Lower leg skin (tissue), 3 donors: ENCODE measurements at regions not wholly inside any gene's neighbourhood (a gene's known extent, or its start where the extent isn't known, plus 50 kb on each side); places are given as distances from the start of the nearest gene placed in this dataset.

Experiments used
- CTCF ChIP-seq, 3 donors: fragments of 450-650 bp; IDR thresholded peaks; one replicate each; pipeline ENCODE4 v1.5.1; 2016; ENCODE audit warnings: antibody characterized with exemption in 3 of 3, mild to moderate bottlenecking in 3 of 3, moderate library complexity in 2 of 3
- POLR2A ChIP-seq, 2 donors: fragments of 450-650 bp; IDR thresholded peaks; one replicate each; pipeline ENCODE4 v1.6.1; 2016 to 2017; ENCODE audit warnings: antibody characterized with exemption in 2 of 2, mild to moderate bottlenecking in 1 of 2, moderate library complexity in 1 of 2

GRCh38 chr14:97212399-97212798 is 415.2 kb downstream of the VRK1 start:
- TF ChIP-seq POLR2A (IDR thresholded peaks at IDR 0.05), result no peak
- TF ChIP-seq CTCF (IDR thresholded peaks at IDR 0.05), result no peak
